Endothelial cell of umbilical vein (primary cell): ENCODE measurements at regions not wholly inside any gene's neighbourhood (a gene's known extent, or its start where the extent isn't known, plus 50 kb on each side); places are given as distances from the start of the nearest gene placed in this dataset.

Experiments
- EZH2 ChIP-seq: IDR thresholded peaks from 2 replicates; pipeline ENCODE4 v1.6.1; 2012; ENCODE audit warnings: borderline replicate concordance, low read depth, mild to moderate bottlenecking, moderate library complexity, low read length, inconsistent platforms; ENCODE audit not compliant: severe bottlenecking
- MYC ChIP-seq: IDR thresholded peaks from one replicate; pipeline ENCODE4 v1.6.1; 2011; ENCODE audit warnings: mild to moderate bottlenecking, low read depth, low read length
- POLR2A ChIP-seq: IDR thresholded peaks from 2 replicates; pipeline ENCODE4 v1.6.1; 2012; ENCODE audit warnings: low read depth, mild to moderate bottlenecking, control low read depth, low read length
- POLR2AphosphoS5 ChIP-seq: IDR thresholded peaks from 2 replicates; pipeline ENCODE4 v1.6.1; 2012; ENCODE audit warnings: low read depth, mild to moderate bottlenecking, control low read depth, low read length, moderate library complexity; ENCODE audit not compliant: insufficient read depth
- TF ChIP-seq, protein P1 (sequence below), 2 donors: IDR thresholded peaks; 1 replicate in 1 of 2; 2 replicates in 1 of 2; pipeline ENCODE4 v1.5.1; 2011; ENCODE audit warnings: low read length in 2 of 2, mild to moderate bottlenecking in 2 of 2, moderate library complexity in 2 of 2, control low read depth in 1 of 2, inconsistent platforms in 1 of 2, low read depth in 1 of 2; ENCODE audit not compliant: insufficient read depth in 1 of 2; ENCODE audit errors: extremely low read depth in 1 of 2
- TF ChIP-seq, protein P2 (sequence below): IDR thresholded peaks from 2 replicates; pipeline ENCODE4 v1.6.1; 2011; ENCODE audit not compliant: insufficient read depth, insufficient read length

DNA sequence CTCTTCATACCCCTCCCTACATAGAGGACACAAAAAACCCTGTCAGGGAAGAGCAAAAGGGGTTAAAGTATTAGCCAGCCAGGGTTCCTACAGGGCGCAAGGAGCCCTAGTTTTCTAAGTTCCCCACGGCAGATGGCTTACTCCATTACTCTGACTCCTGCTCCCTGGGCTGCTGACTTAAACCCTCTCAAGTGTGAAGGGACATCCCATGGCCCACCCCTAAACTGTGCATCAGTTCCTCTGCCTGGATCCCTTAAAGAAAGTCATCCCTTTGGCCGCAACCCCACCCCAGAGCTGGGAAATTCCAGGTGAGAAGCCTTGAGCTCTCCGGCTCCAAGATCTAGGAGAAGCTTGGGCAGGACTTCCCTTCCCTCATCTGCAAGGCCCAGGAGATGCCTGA is 236.0 kb downstream of the TOMM20 start:
- TF ChIP-seq, protein P1, sequence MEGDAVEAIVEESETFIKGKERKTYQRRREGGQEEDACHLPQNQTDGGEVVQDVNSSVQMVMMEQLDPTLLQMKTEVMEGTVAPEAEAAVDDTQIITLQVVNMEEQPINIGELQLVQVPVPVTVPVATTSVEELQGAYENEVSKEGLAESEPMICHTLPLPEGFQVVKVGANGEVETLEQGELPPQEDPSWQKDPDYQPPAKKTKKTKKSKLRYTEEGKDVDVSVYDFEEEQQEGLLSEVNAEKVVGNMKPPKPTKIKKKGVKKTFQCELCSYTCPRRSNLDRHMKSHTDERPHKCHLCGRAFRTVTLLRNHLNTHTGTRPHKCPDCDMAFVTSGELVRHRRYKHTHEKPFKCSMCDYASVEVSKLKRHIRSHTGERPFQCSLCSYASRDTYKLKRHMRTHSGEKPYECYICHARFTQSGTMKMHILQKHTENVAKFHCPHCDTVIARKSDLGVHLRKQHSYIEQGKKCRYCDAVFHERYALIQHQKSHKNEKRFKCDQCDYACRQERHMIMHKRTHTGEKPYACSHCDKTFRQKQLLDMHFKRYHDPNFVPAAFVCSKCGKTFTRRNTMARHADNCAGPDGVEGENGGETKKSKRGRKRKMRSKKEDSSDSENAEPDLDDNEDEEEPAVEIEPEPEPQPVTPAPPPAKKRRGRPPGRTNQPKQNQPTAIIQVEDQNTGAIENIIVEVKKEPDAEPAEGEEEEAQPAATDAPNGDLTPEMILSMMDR (IDR thresholded peaks at IDR 0.05; ENCODE audit: extremely low read depth in 1 of 2, insufficient read depth in 1 of 2, low read depth in 1 of 2, low read length in 2 of 2): no peak
- TF ChIP-seq EZH2 (no peak), POLR2A (no peak), POLR2AphosphoS5 (no peak), MYC (no peak)
- TF ChIP-seq, protein P2, sequence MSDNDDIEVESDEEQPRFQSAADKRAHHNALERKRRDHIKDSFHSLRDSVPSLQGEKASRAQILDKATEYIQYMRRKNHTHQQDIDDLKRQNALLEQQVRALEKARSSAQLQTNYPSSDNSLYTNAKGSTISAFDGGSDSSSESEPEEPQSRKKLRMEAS: no peak
